Activated CD4-positive, CD25-positive, alpha-beta regulatory T cell (primary cell): ENCODE measurements at regions not wholly inside any gene's neighbourhood (a gene's known extent, or its start where the extent isn't known, plus 50 kb on each side); places are given as distances from the start of the nearest gene placed in this dataset.

Experiments used
- DNase-seq, 4 experiments: peaks; one replicate each; lab custom pipeline; 2025; lab: John Stamatoyannopoulos, UW

GRCh38 chr5:124583469-124584350, 162.7 kb downstream of the ZNF608 start:
- DNase-seq = no peak

DNA sequence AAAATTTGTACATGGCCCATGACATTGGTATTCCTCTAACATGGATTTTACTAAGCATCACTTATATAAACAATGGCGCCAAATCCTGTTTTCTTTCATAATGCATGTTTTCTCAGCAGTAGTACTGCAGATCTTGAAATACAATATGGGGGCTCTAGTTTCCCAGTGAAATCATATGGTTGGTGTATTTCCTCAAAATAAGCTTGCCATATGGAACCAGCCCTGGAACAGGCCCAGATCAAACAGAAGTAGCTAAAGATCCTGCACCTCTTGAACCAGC, 163.9 kb downstream of the ZNF608 start:
- DNase-seq = no peak

DNA sequence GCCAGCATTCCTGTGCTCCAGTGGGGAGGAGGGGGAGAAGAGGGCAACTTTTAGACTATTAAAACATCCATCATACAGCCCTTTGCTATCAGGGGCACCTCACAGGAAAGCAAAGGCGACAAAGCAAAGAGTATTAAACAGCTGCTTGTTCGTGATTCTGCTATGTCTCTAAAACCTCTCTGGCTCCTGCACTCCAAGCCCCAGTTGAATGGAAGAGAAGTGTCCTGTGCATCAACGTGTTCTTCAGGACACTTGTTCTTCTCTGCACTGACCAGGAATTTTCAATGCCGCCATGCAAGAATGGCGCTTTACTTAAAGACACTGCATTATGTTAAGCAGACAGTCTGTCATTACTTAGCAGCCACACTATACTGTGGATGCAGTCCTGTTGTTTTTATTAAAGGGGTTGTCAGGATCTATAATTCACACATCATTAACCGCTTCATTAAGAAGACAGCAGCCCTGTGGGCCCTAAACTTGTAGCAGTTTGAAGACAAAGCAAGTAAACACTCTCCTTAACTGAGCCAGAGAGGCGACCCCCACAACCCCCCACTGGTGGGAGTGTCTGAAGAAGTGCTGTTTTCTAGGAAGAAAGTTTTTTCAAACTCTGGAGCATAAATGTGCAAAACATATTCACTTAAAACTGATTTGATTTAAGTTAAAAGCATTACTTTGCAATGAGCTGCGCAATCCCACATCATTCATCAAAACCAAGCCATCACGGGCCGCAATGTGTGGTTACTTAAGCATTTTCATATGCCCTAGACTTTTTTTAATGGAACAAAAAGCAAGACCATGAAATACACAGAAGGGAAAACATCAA, 164.5 kb downstream of the ZNF608 start:
- no peak for DNase-seq

GRCh38 chr5:124580925-124581737, 165.3 kb downstream of the ZNF608 start:
- DNase-seq = no peak

GRCh38 chr5:124580512-124580911, 165.9 kb downstream of the ZNF608 start:
- DNase-seq = no peak

DNA sequence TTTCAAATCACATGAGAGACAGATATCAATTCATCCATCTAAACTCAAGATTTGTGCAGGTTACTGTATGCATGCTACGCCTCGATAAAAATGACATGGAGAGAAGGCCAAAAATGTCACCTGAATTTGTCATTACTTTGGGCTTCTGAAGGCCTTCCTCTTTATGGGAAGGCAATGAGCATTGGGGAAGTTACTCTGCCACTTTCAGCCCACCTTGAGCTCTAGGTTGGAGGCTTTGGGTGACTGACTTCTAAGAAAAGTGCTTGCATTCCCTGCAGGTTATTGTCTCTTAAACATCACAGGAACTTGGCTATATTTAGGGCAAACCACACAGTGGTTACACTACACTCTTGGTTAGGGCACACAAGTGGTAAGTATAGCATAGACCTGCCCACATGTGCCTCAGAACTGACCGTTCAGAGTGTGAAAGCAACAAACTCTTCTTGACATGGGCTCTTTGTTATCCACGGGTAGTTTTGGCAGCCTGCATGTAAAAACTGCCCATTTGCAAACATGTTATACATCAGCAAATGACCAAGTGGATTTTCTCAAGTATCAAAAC, 169.5 kb downstream of the ZNF608 start:
- no peak for DNase-seq

- DNase-seq = no peak
Measured at GRCh38 chr5:124575725-124576124, 170.7 kb downstream of the ZNF608 start.

DNA sequence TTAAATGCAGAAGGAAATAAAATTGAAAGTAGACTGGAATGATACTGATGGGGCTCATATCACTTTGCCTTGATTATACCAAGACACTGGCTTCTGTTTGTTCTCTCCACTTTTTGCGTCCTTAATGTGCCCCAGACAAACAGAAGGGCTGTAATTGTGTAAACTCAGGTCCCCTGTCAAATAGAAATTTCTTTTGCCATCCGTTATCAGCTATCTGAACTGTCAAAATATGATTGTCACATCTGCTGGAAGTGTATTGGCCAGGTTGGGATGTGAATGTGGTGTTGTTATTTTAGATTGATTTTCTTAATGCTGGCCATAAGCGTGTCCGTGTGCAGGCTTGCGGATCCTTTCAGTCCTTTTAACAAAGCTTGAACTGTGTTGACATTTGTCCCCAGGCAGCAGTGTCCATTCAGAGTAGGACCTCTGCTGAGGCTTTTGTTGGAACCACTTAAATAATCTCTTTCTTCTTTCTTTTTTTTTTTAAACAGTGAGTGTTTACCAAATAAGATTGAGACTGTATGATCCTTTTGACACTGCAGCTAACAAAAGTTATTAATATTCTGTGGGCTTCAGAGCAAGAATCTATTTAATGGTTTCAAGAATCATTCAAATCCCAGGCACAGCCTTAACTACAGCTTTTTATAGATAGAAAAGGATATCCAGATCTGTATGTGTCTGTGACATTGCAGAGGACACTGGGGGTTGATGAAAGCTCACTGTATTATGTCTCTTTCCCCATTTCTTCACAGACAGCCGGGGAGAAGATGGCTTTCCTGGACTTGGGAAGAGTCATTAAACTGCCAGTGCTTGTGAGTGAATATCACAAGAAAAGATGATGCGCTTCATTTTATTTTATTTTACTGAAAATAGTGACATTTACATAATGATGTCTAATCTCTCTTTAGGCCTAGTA, 171.7 kb downstream of the ZNF608 start:
- DNase-seq = no peak

- DNase-seq = no peak
Measured at GRCh38 chr5:124572971-124573370, 173.5 kb downstream of the ZNF608 start.

- no peak for DNase-seq
Measured at GRCh38 chr5:124570285-124571035, 176.0 kb downstream of the ZNF608 start.

GRCh38 chr5:124566875-124567450, 179.5 kb downstream of the ZNF608 start:
- DNase-seq = no peak

DNA sequence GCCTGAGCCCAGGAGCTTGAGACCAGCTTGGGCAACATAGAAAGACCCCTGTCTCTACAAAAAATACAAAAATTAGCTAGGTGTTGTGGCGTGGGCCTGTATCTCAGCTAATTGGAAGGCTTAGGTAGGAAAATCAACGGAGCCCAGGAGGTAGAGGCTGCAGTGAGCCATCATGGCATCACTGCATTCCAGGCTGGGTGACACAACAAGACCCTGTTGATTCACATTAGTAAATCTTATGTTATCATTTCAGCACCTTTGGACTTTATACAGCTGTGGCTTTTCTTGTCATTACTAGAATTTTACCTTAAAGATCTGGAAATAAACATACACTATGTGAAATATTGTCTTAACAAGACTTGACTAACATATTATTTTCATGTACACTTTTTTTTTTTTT, 185.0 kb downstream of the ZNF608 start:
- no peak for DNase-seq

- no peak for DNase-seq
Measured at GRCh38 chr5:124560370-124560769, 186.1 kb downstream of the ZNF608 start.

GRCh38 chr5:124557761-124558160, 188.7 kb downstream of the ZNF608 start:
- no peak for DNase-seq

GRCh38 chr5:124554746-124555578, 191.5 kb downstream of the ZNF608 start:
- DNase-seq = no peak

GRCh38 chr5:124553911-124554310, 192.5 kb downstream of the ZNF608 start:
- no peak for DNase-seq

DNA sequence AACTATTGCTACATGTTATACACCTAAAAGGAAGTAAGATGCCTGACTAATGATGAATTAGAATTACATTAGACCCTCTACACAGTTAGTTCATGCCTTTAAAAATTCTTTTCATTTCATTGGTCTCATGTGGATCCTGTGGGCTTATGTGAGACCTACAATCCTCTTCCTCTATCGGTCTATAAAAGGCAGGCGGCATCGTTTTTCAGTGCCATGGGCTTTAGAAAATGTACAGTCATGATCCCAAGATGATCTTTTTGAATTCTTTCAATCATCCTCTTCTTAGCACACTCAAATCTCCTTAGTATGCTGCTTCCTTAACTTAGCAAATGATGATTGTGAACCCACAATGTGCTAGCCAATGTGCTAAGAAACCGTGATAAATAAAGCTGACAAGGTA, 193.9 kb downstream of the ZNF608 start:
- DNase-seq = no peak

DNA sequence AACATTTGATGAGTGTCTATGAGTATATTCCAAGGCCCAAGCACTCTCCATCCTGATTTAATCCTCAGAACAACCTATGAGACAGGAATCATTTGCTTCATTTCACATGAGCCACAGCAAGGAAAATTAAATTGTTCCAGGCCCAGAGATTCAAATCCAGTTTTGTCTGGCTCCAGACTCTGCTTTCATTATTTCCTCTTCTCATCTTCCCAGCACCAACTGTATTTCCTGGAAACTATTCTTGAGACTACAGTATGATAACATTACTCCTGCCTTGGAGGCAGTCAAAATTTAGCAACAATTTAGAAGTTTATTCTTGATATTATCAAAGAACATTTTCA, 194.5 kb downstream of the ZNF608 start:
- no peak for DNase-seq

DNA sequence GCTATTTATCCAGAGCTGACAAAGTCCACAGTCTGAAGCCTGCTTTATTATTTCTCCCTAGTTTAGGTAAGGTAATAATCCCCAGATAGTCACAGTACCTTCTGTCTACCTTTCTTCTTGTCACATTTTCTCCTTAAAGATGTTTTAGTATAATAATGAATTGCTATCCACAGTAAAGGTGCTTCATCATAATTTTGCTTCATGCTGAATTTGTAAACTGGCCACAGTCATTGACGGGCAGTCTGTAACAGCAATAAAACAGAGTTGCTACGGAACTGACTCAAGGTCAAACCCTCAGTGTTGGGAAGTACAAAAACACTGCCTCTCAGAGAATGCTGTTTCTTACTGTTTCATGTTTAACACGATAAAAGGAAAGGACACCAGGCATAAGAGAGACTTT, 195.7 kb downstream of the ZNF608 start:
- no peak for DNase-seq
